ENCODE measurements at regions not wholly inside any gene's neighbourhood (a gene's known extent, or its start where the extent isn't known, plus 50 kb on each side); places are given as distances from the start of the nearest gene placed in this dataset.

GRCh38 chr21:35838350-35838749 is 222.0 kb downstream of the SETD4 start:
- TF ChIP-seq, protein P1, sequence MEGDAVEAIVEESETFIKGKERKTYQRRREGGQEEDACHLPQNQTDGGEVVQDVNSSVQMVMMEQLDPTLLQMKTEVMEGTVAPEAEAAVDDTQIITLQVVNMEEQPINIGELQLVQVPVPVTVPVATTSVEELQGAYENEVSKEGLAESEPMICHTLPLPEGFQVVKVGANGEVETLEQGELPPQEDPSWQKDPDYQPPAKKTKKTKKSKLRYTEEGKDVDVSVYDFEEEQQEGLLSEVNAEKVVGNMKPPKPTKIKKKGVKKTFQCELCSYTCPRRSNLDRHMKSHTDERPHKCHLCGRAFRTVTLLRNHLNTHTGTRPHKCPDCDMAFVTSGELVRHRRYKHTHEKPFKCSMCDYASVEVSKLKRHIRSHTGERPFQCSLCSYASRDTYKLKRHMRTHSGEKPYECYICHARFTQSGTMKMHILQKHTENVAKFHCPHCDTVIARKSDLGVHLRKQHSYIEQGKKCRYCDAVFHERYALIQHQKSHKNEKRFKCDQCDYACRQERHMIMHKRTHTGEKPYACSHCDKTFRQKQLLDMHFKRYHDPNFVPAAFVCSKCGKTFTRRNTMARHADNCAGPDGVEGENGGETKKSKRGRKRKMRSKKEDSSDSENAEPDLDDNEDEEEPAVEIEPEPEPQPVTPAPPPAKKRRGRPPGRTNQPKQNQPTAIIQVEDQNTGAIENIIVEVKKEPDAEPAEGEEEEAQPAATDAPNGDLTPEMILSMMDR (IDR thresholded peaks at IDR 0.05; ENCODE audit: low read depth, low read length, missing control alignments): no peak
- no peak overlapping the region for H3K4me3 ChIP-seq (ENCODE audit: low read depth, low read length)
- DNase-seq (ENCODE audit: low read depth): no peak
- in situ Hi-C loops (cut with HindIII; ENCODE audit: low sequenced_read_pairs): loop anchor here (10.0 kb wide), 1 partner anchor 944 kb away; no protein-coding TSS in a partner anchor

GRCh38 chr21:35833991-35834390 is 226.3 kb downstream of the SETD4 start:
- no peak for DNase-seq (ENCODE audit: low read depth)

GRCh38 chr21:35833388-35833787 is 226.9 kb downstream of the SETD4 start:
- H3K4me3 ChIP-seq (ENCODE audit: low read depth, low read length): no peak overlapping the region
- in situ Hi-C loops (cut with HindIII; ENCODE audit: low sequenced_read_pairs): loop anchor here (10.0 kb wide), 1 partner anchor 939 kb away; no protein-coding TSS in a partner anchor
- TF ChIP-seq, protein P1 (IDR thresholded peaks at IDR 0.05; ENCODE audit: low read depth, low read length, missing control alignments): no peak
- no peak for DNase-seq (ENCODE audit: low read depth)

More at GRCh38 chr21:35833991-35834390, 226.3 kb downstream of the SETD4 start:
- in situ Hi-C loops (cut with HindIII; ENCODE audit: low sequenced_read_pairs): loop anchor here (10.0 kb wide), 1 partner anchor 939 kb away; no protein-coding TSS in a partner anchor
- TF ChIP-seq, protein P1 (IDR thresholded peaks at IDR 0.05; ENCODE audit: low read depth, low read length, missing control alignments): no peak
- no peak overlapping the region for H3K4me3 ChIP-seq (ENCODE audit: low read depth, low read length)

- TF ChIP-seq, protein P1 (IDR thresholded peaks at IDR 0.05; ENCODE audit: low read depth, low read length, missing control alignments): no peak
- H3K4me3 ChIP-seq (ENCODE audit: low read depth, low read length): no peak overlapping the region
- in situ Hi-C loops (cut with HindIII; ENCODE audit: low sequenced_read_pairs): loop anchor here (10.0 kb wide), 1 partner anchor 936 kb away; no protein-coding TSS in a partner anchor
- no peak for DNase-seq (ENCODE audit: low read depth)
Measured at GRCh38 chr21:35831230-35831629, 229.1 kb downstream of the SETD4 start.

- DNase-seq (ENCODE audit: low read depth): no peak
- TF ChIP-seq, protein P1 (IDR thresholded peaks at IDR 0.05; ENCODE audit: low read depth, low read length, missing control alignments): no peak
- H3K4me3 ChIP-seq (ENCODE audit: low read depth, low read length): no peak overlapping the region
- in situ Hi-C loops (cut with HindIII; ENCODE audit: low sequenced_read_pairs): no loop called here
Measured at GRCh38 chr21:35829067-35829466, 231.3 kb downstream of the SETD4 start.

DNA sequence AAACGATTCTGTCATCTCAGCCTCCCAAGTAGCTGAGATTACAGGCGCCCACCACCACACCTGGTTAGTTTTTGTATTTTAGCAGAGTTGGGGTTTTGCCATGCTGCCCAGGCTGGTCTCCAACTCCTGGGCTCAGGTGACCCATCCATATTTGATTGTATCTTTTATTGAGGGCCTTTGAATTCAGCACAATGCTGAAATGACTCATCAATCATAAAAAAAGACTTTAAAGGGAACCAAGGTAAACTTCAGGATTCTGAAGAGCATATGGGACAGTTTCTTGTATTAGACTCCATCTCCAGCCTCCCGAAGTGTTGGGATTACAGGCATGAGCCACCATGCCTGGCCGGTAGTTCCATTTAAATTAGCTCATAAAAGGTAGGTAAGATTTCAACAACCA is 232.2 kb downstream of the SETD4 start:
- no peak for DNase-seq (ENCODE audit: low read depth)
- in situ Hi-C loops (cut with HindIII; ENCODE audit: low sequenced_read_pairs): no loop called here
- TF ChIP-seq, protein P1 (IDR thresholded peaks at IDR 0.05; ENCODE audit: low read depth, low read length, missing control alignments): no peak
- no peak overlapping the region for H3K4me3 ChIP-seq (ENCODE audit: low read depth, low read length)
